ENCODE measurements at regions not wholly inside any gene's neighbourhood (a gene's known extent, or its start where the extent isn't known, plus 50 kb on each side); places are given as distances from the start of the nearest gene placed in this dataset.

DNA sequence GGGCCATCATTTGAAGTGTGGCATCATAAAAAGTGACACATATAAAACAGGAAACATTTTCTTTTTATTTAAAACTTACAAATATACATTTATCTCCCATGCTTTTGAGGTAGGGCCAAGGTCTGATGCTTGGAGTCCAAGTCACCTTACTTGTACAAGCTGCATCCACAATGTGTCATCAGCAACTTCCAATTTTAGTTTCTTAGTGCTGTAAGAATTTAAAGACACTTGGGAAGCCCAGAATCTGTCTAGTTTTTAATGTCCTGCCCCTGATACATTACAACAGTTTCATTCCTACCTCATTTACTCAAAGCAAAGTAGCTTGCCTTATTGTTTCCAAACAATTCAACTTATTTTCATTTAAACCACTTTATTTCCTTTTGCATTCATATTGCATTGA, 297.7 kb downstream of the MTX2 start:
- TF ChIP-seq CTCF (CRISPR knock-in tag; IDR thresholded peaks at IDR 0.05) = no peak
- TF ChIP-seq ZSCAN31 (CRISPR knock-in tag; IDR thresholded peaks at IDR 0.05; ENCODE audit: low read depth) = no peak
- TF ChIP-seq, protein P1, sequence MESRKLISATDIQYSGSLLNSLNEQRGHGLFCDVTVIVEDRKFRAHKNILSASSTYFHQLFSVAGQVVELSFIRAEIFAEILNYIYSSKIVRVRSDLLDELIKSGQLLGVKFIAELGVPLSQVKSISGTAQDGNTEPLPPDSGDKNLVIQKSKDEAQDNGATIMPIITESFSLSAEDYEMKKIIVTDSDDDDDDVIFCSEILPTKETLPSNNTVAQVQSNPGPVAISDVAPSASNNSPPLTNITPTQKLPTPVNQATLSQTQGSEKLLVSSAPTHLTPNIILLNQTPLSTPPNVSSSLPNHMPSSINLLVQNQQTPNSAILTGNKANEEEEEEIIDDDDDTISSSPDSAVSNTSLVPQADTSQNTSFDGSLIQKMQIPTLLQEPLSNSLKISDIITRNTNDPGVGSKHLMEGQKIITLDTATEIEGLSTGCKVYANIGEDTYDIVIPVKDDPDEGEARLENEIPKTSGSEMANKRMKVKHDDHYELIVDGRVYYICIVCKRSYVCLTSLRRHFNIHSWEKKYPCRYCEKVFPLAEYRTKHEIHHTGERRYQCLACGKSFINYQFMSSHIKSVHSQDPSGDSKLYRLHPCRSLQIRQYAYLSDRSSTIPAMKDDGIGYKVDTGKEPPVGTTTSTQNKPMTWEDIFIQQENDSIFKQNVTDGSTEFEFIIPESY (CRISPR knock-in tag; IDR thresholded peaks at IDR 0.05) = no peak
- no peak for TF ChIP-seq JUN (CRISPR knock-in tag; IDR thresholded peaks at IDR 0.05)
- no peak for TF ChIP-seq THAP9 (CRISPR knock-in tag; IDR thresholded peaks at IDR 0.05; ENCODE audit: borderline replicate concordance)
- no peak for TF ChIP-seq SMAD3 (CRISPR knock-in tag; IDR thresholded peaks at IDR 0.05)
- TF ChIP-seq, protein P2, sequence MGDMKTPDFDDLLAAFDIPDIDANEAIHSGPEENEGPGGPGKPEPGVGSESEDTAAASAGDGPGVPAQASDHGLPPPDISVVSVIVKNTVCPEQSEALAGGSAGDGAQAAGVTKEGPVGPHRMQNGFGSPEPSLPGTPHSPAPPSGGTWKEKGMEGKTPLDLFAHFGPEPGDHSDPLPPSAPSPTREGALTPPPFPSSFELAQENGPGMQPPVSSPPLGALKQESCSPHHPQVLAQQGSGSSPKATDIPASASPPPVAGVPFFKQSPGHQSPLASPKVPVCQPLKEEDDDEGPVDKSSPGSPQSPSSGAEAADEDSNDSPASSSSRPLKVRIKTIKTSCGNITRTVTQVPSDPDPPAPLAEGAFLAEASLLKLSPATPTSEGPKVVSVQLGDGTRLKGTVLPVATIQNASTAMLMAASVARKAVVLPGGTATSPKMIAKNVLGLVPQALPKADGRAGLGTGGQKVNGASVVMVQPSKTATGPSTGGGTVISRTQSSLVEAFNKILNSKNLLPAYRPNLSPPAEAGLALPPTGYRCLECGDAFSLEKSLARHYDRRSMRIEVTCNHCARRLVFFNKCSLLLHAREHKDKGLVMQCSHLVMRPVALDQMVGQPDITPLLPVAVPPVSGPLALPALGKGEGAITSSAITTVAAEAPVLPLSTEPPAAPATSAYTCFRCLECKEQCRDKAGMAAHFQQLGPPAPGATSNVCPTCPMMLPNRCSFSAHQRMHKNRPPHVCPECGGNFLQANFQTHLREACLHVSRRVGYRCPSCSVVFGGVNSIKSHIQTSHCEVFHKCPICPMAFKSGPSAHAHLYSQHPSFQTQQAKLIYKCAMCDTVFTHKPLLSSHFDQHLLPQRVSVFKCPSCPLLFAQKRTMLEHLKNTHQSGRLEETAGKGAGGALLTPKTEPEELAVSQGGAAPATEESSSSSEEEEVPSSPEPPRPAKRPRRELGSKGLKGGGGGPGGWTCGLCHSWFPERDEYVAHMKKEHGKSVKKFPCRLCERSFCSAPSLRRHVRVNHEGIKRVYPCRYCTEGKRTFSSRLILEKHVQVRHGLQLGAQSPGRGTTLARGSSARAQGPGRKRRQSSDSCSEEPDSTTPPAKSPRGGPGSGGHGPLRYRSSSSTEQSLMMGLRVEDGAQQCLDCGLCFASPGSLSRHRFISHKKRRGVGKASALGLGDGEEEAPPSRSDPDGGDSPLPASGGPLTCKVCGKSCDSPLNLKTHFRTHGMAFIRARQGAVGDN (CRISPR knock-in tag; IDR thresholded peaks at IDR 0.05) = no peak
- TF ChIP-seq, protein P3, sequence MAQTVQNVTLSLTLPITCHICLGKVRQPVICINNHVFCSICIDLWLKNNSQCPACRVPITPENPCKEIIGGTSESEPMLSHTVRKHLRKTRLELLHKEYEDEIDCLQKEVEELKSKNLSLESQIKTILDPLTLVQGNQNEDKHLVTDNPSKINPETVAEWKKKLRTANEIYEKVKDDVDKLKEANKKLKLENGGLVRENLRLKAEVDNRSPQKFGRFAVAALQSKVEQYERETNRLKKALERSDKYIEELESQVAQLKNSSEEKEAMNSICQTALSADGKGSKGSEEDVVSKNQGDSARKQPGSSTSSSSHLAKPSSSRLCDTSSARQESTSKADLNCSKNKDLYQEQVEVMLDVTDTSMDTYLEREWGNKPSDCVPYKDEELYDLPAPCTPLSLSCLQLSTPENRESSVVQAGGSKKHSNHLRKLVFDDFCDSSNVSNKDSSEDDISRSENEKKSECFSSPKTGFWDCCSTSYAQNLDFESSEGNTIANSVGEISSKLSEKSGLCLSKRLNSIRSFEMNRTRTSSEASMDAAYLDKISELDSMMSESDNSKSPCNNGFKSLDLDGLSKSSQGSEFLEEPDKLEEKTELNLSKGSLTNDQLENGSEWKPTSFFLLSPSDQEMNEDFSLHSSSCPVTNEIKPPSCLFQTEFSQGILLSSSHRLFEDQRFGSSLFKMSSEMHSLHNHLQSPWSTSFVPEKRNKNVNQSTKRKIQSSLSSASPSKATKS (CRISPR knock-in tag; IDR thresholded peaks at IDR 0.05) = no peak
- no peak for TF ChIP-seq ZNF768 (CRISPR knock-in tag; IDR thresholded peaks at IDR 0.05)
- TF ChIP-seq TBL1XR1 (IDR thresholded peaks at IDR 0.05; ENCODE audit: borderline replicate concordance, low read length, partially characterized antibody) = no peak
- no peak for TF ChIP-seq ARNTL (CRISPR knock-in tag; IDR thresholded peaks at IDR 0.05)
- TF ChIP-seq, protein P4, sequence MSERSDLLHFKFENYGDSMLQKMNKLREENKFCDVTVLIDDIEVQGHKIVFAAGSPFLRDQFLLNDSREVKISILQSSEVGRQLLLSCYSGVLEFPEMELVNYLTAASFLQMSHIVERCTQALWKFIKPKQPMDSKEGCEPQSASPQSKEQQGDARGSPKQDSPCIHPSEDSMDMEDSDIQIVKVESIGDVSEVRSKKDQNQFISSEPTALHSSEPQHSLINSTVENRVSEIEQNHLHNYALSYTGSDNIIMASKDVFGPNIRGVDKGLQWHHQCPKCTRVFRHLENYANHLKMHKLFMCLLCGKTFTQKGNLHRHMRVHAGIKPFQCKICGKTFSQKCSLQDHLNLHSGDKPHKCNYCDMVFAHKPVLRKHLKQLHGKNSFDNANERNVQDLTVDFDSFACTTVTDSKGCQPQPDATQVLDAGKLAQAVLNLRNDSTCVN (CRISPR knock-in tag; IDR thresholded peaks at IDR 0.05; ENCODE audit: borderline replicate concordance) = no peak
- TF ChIP-seq ATF1 (CRISPR knock-in tag; IDR thresholded peaks at IDR 0.05) = no peak

All from HepG2 (cell line).